ENCODE measurements at regions not wholly inside any gene's neighbourhood (a gene's known extent, or its start where the extent isn't known, plus 50 kb on each side); places are given as distances from the start of the nearest gene placed in this dataset.

GRCh38 chr5:174609116-174609515 lies 115.3 kb upstream of the MSX2 start:
- TF ChIP-seq POLR2A (IDR thresholded peaks at IDR 0.05; ENCODE audit: low read length) (no peak), GATA1 (IDR thresholded peaks at IDR 0.05; ENCODE audit: low read depth, low read length) (no peak)

Data from erythroblast (primary cell).